ENCODE measurements at regions not wholly inside any gene's neighbourhood (a gene's known extent, or its start where the extent isn't known, plus 50 kb on each side); places are given as distances from the start of the nearest gene placed in this dataset.

- H3K36me3 Mint-ChIP-seq (ENCODE audit: low read depth): no peaks in the 10 kb centered on the region
- peaks cover 16% of the 10 kb centered on the region for H3K4me1 Mint-ChIP-seq
- H3K9me3 Mint-ChIP-seq: no peaks in the 10 kb centered on the region
- no peak for TF ChIP-seq CTCF (IDR thresholded peaks at IDR 0.05; ENCODE audit: unreplicated experiment in 3 of 3)
- H3K27me3 Mint-ChIP-seq (ENCODE audit: low read depth): no peaks in the 10 kb centered on the region
- H3K4me3 Mint-ChIP-seq: no peak overlapping the region
- no peak overlapping the region for H3K27ac Mint-ChIP-seq
These were observed 63.8 kb upstream of the EIF2S2 start for GRCh38 chr20:34175879-34176278.

- no peak for TF ChIP-seq CTCF (IDR thresholded peaks at IDR 0.05; ENCODE audit: unreplicated experiment in 3 of 3)
- no peak overlapping the region for H3K27ac Mint-ChIP-seq
- no peaks in the 10 kb centered on the region for H3K27me3 Mint-ChIP-seq (ENCODE audit: low read depth)
- H3K4me3 Mint-ChIP-seq: no peak overlapping the region
- peaks cover 16% of the 10 kb centered on the region for H3K4me1 Mint-ChIP-seq
- no peaks in the 10 kb centered on the region for H3K36me3 Mint-ChIP-seq (ENCODE audit: low read depth)
- no peaks in the 10 kb centered on the region for H3K9me3 Mint-ChIP-seq
These were observed 64.2 kb upstream of the ASIP start for GRCh38 chr20:34177052-34177451.

GRCh38 chr20:34179637-34180360, 61.4 kb upstream of the ASIP start:
- Mint-ChIP-seq H3K27ac (peak overlapping the region; percentile 14 to 77 (median 26)), H3K36me3 (ENCODE audit: low read depth) (no peaks in the 10 kb centered on the region), H3K4me3 (no peak overlapping the region), H3K9me3 (no peaks in the 10 kb centered on the region), H3K27me3 (ENCODE audit: low read depth) (peaks cover 5% of the 10 kb centered on the region), H3K4me1 (peaks cover 14% of the 10 kb centered on the region)
- TF ChIP-seq CTCF (IDR thresholded peaks at IDR 0.05; ENCODE audit: unreplicated experiment in 3 of 3): no peak

DNA sequence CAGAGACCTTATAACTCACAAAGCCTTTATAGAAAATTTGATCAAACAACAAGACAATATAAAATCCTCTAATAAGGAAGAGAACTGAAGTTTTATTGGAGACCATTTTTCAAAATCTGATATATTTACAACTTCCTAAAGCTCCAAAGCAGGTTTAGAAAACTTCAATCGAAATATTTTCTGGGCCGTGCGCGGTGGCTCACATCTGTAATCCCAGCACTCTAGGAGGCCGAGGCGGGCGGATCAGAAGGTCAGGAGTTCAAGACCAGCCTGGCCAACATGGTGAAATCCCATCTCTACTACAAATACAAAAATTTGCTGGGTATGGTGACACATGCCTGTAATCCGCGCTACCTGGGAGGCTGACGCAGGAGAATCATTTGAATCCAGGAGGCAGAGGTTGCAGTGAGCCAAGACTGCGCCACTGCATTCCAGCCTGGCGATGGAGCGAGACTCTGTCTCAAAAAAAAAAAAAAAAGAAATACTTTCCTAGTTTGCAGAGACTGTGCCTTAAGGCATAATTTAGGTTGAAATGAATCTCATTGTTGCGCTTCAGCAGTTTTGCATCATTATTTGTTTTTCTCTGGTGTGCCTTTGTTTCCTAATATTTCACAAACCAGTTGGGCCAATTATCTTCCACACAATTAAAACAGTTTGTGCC, 60.6 kb upstream of the ASIP start:
- H3K4me3 Mint-ChIP-seq: no peak overlapping the region
- no peak for TF ChIP-seq CTCF (IDR thresholded peaks at IDR 0.05; ENCODE audit: unreplicated experiment in 3 of 3)
- H3K4me1 Mint-ChIP-seq: peaks cover 14% of the 10 kb centered on the region
- peaks cover 5% of the 10 kb centered on the region for H3K27me3 Mint-ChIP-seq (ENCODE audit: low read depth)
- no peaks in the 10 kb centered on the region for H3K36me3 Mint-ChIP-seq (ENCODE audit: low read depth)
- peak overlapping the region in 1 of 3 experiments; percentile 77 for H3K27ac Mint-ChIP-seq
- H3K9me3 Mint-ChIP-seq: no peaks in the 10 kb centered on the region

DNA sequence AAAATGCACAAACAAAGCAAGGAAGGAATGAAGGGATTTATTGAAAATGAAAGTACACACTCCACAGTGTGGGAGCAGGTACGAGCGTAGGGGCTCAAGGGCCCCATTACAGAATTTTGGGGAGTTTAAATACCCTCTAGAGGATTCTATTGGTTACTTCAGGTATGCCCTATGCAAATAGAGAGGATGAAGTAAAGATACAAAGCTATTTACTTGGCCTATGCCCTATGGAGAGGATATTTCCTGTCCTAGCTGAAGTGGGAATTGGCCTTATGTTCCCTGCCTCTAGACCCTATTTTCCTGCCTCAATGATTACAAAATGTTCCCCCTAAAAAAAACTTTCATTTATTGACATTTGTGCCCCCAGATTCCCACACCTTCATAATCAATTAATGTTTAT, 59.7 kb upstream of the ASIP start:
- no peak overlapping the region for H3K4me3 Mint-ChIP-seq
- no peaks in the 10 kb centered on the region for H3K36me3 Mint-ChIP-seq (ENCODE audit: low read depth)
- no peaks in the 10 kb centered on the region for H3K9me3 Mint-ChIP-seq
- H3K27ac Mint-ChIP-seq: peak overlapping the region in 1 of 3 experiments; percentile 77
- H3K4me1 Mint-ChIP-seq: peaks cover 22% of the 10 kb centered on the region
- TF ChIP-seq CTCF (IDR thresholded peaks at IDR 0.05; ENCODE audit: unreplicated experiment in 3 of 3): no peak
- peaks cover 5% of the 10 kb centered on the region for H3K27me3 Mint-ChIP-seq (ENCODE audit: low read depth)
